DND-41 (cell line): ENCODE measurements at regions not wholly inside any gene's neighbourhood (a gene's known extent, or its start where the extent isn't known, plus 50 kb on each side); places are given as distances from the start of the nearest gene placed in this dataset.

Source experiments
- CTCF ChIP-seq: IDR thresholded peaks from 2 replicates; pipeline ENCODE4 v1.5.1; 2012; ENCODE audit warnings: borderline replicate concordance, low read length, moderate library complexity, mild to moderate bottlenecking; ENCODE audit not compliant: poor library complexity, severe bottlenecking; ENCODE audit errors: extremely low read depth
- EZH2 ChIP-seq: IDR thresholded peaks from 3 replicates; pipeline ENCODE4 v1.6.1; 2012; ENCODE audit warnings: borderline replicate concordance, low read depth, mild to moderate bottlenecking, moderate library complexity, low read length, inconsistent platforms; ENCODE audit not compliant: severe bottlenecking

GRCh38 chr5:71829206-71829605 lies 110.1 kb downstream of the CARTPT start:
- TF ChIP-seq CTCF (no peak), EZH2 (no peak)
